ENCODE measurements at regions not wholly inside any gene's neighbourhood (a gene's known extent, or its start where the extent isn't known, plus 50 kb on each side); places are given as distances from the start of the nearest gene placed in this dataset.

GRCh38 chr2:187230088-187230487, 218.0 kb downstream of the CALCRL start:
- H3K4me3 ChIP-seq (ENCODE audit: low read depth, low read length) = no peak overlapping the region
- TF ChIP-seq CTCF (IDR thresholded peaks at IDR 0.05; ENCODE audit: low read depth, low read length, missing control alignments) = no peak
- in situ Hi-C loops (cut with HindIII; ENCODE audit: low sequenced_read_pairs) = no loop called here
- no peak for DNase-seq (ENCODE audit: low read depth)

GRCh38 chr2:187228986-187229385, 219.1 kb downstream of the CALCRL start:
- no peak overlapping the region for H3K4me3 ChIP-seq (ENCODE audit: low read depth, low read length)
- DNase-seq (ENCODE audit: low read depth) = no peak
- in situ Hi-C loops (cut with HindIII; ENCODE audit: low sequenced_read_pairs) = no loop called here
- TF ChIP-seq CTCF (IDR thresholded peaks at IDR 0.05; ENCODE audit: low read depth, low read length, missing control alignments) = no peak

DNA sequence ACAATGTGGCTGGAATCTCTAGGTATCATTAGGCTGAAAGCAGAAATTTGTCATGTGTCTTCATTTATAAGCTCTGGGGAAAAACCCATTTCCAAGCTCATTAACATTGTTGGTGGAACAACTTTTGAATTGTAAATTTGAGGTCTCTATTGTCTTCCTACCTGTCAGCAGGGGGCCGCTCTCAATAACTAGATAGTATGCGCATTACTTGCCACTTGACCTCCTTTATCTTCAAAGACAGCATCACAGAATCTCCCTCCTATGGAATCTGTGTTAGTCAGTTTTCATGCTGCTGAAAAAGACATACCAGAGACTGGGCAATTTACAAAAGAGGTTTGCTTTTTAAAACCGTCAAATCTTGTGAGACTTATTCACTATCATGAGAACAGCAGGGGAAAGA, 223.1 kb downstream of the CALCRL start:
- no peak overlapping the region for H3K4me3 ChIP-seq (ENCODE audit: low read depth, low read length)
- in situ Hi-C loops (cut with HindIII; ENCODE audit: low sequenced_read_pairs) = no loop called here
- no peak for TF ChIP-seq CTCF (IDR thresholded peaks at IDR 0.05; ENCODE audit: low read depth, low read length, missing control alignments)
- DNase-seq (ENCODE audit: low read depth) = no peak

DNA sequence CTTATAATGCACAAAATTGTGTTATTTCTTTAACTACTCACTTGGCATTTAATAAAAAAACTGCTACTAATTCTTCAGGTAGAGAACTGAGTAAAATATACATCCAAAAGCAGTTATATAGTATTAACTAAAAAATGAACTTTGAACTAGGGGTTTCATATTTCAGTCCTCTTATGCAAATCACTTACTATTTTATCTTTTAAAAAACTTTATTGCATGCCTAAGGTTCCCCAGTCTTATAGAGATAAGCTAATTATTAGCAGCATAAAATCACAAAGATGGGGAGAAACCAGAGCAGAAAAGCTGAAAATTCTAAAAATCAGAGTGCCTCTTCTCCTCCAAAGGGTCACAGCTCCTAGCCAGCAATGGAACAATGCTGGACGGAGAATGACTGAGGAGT, 228.0 kb downstream of the CALCRL start:
- no peak overlapping the region for H3K4me3 ChIP-seq (ENCODE audit: low read depth, low read length)
- TF ChIP-seq CTCF (IDR thresholded peaks at IDR 0.05; ENCODE audit: low read depth, low read length, missing control alignments) = no peak
- no peak for DNase-seq (ENCODE audit: low read depth)
- in situ Hi-C loops (cut with HindIII; ENCODE audit: low sequenced_read_pairs) = no loop called here

- no peak for TF ChIP-seq CTCF (IDR thresholded peaks at IDR 0.05; ENCODE audit: low read depth, low read length, missing control alignments)
- no peak overlapping the region for H3K4me3 ChIP-seq (ENCODE audit: low read depth, low read length)
- peak; percentile 82 for DNase-seq (ENCODE audit: low read depth)
- in situ Hi-C loops (cut with HindIII; ENCODE audit: low sequenced_read_pairs) = no loop called here
Measured at GRCh38 chr2:187215532-187216240, 232.4 kb downstream of the CALCRL start.

- in situ Hi-C loops (cut with HindIII; ENCODE audit: low sequenced_read_pairs) = no loop called here
- DNase-seq (ENCODE audit: low read depth) = no peak
- TF ChIP-seq CTCF (IDR thresholded peaks at IDR 0.05; ENCODE audit: low read depth, low read length, missing control alignments) = no peak
- H3K4me3 ChIP-seq (ENCODE audit: low read depth, low read length) = no peak overlapping the region
Measured at GRCh38 chr2:187214306-187214705, 233.7 kb downstream of the CALCRL start.

Data from astrocyte of the cerebellum (primary cell).